NCI-H128 (cell line): ENCODE measurements at regions not wholly inside any gene's neighbourhood (a gene's known extent, or its start where the extent isn't known, plus 50 kb on each side); places are given as distances from the start of the nearest gene placed in this dataset.

Experiments used
- DNase-seq: peaks from one replicate; lab custom pipeline; 2025; ENCODE audit not compliant: unreplicated experiment; lab: John Stamatoyannopoulos, UW

DNA sequence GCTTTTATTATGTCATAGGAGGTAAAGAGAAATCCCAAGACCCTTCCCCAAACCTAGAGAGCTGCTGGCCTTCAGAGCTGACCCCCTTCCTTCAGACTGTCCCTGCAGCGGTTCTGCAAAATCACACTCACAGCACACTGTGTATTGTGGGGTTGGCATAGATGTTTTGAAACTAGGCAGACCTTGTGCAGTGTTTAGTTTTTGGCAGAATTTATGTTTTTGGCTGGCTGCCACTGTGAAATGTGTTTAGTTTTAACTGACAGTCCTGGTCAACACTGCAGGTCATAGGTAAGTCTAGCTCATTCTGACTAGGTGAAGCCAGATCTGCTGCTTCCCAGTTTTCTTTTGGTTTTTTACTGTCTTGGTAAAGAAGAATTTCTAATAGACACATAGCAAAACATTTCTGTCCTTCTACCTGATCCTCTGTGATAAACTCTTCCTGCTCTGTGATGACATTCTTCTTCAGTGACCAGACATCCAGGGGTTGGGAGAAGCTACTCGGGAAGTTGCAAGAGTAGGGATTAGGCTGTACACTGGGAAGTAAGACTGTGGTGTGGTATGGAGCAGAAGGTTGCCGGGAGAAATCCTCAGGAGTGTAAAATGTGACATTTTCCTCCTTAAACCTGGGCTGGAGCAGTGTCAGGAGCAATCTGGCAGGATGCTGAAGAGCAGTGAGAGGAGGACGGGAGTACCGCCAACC is 209.6 kb upstream of the MCTP2 start:
- DNase-seq = no peak

DNA sequence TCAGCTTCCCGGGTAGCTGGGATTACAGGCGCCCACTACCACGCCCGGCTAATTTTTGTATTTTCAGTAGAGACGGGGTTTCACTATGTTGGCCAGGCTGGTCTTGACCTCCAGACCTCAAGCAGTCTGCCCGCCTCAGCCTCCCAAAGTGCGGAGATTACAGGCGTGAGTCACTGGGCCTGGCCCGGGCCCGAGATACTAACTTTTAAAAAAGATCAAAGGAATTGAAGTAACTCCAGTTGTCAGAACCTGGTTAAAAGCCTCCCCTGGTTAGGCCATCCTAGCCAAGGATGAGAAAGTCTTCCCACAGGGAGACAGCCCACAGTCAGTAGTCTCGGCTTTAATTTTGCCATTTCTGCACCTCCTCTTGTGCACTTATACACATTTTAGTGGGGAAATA is 212.3 kb upstream of the MCTP2 start:
- DNase-seq = no peak

DNA sequence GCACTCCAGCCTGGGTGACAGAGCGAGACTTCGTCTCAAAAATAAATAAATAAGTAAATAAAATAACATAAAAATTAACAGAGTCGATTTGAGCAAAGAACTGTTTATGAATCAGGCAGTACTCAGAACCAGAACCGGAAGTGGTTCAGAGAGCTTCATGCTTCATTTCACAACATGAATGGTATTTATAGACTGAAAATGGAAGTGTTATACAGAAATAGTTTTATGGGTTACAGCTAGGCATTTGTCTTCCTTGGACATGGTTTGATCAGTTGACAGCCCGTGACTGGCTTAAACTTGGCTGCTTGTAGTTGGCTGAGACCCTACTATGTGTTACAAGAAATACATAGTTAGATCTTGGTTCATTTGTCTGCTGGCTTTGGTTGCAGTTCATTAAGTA is 216.0 kb upstream of the MCTP2 start:
- DNase-seq = no peak

DNA sequence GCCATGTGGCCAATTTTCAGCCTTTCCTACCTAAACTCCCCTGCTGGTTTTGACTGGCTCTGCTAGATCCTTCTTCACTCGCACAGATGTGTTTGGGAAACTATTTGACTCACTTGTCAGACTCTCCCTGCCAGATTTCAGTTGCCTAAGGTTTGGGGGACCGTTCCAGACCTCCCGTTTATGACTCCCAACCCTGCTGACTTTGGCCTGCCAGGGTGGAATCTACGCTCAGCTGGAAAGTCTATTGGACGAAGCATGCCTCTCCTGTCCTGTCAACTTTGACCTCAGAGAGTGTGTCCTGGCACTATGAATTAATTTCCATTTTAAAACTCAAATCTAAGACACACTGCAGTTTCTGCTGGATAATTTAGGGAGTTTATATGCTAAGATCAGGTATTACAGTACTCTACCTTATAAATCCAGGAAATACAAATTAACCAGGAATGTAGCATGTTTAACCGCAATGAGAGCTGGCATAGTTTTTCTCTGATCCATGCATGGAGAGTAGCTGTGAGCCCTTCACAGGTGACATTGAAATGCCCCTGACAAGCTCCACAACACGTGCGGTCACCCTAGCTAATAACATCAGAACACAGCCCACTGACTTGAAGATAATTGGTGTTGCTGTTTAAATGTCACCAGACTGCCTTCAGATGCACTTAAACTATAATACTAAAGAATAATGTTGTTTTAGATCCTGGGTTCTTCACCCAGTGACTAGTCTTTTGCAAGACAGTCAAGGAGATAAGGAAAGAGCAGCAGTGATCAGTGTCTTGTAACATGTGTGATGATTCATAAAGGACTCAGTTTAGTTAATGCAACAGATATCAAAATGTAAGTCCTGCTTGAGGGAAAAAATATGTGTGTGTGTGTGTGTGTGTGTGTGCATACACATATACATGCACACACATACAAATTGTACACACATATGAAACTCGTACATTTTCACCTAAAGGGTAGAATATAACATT is 223.0 kb upstream of the MCTP2 start:
- DNase-seq = no peak

DNA sequence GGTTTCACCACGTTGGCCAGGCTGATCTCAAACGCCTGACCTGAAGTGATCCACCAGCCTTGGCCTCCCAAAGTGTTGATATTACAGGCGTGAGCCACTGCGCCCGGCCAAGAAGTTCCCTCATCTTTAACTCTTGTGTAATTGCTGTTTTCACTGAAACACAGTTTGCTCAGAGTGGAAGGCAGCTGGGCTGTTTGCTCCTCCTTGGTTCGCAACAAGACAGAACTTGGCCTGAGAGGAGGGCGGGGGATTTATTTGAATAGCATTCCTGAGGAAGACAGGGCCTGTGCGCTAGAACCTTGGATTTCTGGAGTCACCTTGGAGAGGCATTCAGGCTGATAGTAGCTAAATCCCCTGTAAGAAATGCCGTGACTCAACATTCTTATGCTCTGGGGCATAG is 226.7 kb upstream of the MCTP2 start:
- DNase-seq = no peak

DNA sequence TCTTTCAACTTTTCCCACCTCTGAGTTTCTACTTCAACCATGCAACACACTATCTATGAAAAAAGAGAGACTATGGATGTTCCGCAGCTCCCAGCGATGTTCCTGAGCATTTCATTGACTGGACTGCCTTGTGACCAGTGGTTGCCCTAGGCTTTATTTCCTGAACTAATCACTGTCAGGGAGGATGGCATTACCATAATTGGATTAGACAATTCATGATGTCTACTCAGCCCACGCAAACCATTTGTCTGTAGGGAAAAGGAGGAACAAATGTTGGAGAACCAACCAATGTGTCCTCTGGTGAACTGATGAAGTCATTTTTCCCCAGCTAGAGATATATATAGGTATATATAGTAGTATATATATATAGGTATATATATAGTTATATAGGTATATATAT is 229.3 kb upstream of the MCTP2 start:
- no peak for DNase-seq

DNA sequence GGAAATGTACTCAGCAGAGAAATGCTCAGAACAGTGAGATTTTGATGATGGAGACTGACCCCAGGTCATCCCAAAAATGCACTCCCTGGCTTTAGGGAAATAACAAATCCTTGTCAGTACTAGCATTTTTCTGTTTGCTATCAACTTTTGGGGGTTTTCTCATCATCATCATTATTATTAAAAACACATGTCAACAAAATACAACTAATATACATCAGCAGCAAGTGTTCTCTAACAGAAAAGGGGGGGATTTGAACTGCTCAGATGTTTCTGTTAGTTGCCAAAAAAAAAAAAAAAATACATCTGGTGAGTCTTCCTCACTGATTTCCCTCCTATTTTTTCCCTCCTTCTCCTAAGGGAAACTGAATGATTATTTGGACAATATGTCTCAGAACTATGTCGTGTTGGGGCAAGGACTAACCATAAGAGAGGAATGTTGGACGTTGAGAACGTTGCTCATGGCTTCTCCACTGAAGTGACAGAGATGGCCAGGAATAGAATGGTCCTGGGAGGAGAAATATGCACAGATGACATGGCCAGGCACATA is 230.0 kb upstream of the MCTP2 start:
- DNase-seq = no peak

DNA sequence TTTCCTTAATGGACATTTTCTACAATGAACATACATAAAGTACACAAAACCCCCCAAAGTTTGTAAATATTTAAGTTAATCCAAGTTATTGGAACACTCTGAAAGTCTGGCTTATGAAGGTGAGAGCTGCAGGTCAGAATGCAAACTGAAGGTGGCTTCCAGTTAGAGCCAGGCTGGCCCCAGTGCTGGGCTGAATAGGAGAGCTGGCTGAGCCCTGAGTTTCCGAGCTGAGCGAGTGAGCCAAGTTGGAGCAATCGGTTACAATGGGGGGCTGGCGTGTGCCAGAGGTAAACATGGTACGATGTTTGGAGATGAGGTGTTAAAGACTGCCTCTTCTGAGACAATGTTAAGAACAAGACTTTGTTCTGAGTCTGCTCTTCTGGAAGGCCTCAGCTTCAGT is 230.8 kb upstream of the MCTP2 start:
- no peak for DNase-seq

DNA sequence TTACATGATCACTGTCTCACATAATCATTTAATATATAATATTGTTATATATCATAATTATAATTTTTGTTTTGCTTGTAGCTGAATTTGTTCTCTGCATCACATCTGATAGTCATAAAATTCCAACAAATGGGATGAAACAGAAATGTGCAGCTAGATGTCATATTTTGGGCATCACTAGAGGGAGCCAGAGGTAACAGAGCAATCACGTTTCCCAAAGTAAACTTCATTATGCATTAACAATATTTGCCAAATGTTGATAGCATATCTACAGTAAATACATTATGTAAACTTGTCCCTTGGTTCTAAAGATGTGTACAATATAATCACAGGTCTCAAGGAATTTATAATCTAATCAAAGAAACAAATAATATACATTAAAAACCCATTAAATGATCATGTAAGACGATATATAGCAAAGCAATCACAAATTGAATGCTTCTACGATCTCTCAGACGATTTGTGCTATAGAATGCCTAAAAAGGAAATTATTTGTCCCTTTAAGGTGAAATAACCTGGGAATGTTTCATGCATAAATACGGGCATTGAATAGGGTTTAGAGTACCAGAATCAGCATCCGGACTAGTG is 234.2 kb upstream of the MCTP2 start:
- no peak for DNase-seq

DNA sequence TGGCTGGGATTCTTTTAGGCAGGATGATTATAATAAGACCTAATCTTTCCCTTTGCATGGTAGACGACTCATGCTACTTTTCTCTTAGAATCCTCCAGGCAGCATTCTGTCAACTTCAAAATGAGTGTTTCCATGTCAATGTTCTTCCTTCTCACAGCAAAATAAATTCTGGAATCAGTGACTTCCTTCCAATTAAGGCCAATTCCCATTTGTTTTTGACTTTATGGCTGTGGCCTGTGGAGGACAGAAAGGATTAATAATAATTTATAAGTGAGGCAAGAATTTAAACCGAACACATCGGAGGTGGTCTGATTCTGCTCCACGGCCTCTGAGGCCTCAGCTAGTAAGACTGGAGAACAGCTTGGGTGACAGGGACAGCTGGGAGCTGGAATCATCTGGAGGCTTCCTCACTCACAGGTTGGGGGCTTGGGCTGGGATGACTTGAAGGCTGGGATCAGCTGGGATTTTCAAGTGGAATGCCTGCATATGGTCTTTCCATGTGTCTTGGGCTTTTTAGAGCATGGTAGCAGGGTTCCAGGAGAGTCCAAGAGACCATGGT is 241.8 kb upstream of the MCTP2 start:
- DNase-seq = no peak

DNA sequence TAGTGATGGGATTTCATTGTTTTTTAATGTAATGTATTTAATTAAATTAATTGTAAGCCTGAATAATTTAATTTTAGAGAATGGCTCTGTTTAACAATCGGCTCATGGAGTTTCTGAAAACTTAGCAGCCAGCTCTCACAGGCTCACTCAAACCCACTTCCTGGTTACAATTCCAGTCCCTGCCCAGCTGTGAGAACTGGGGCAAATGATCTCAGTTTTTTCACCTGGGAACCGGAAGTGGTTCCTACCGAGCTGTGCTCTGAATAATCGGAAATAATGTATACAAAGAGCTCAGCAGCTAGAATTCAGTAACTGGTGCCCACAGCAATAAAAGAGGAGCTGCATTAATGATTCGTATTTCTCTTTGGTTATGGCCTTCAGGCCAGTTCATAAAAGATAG is 244.3 kb upstream of the MCTP2 start:
- no peak for DNase-seq

DNA sequence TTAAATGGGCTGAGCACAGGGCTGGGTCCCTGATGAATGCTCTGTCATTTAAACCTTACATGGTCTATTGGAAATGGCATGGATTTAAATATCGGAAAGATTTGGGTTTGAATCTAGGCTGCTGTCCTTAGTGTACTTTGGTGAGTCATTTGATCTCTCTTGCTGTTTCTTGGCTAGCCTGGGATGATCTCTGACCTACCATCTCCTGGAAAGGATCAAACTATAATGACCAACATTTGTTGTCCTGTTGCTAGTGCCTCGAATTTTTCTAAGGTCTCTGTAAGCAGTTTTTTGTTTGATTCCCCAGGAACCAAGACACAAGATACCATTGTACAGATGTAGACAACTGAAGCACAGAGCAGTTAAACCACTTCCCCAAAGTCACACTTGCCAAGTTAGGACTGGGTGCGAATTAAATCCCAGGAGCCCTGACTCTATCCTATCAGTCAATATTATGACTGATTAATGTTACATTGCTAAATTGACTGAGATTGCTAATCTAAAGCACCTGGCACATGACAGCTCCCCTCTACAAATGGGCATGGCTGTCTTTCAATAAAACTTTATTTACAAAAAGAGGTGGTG is 244.9 kb upstream of the MCTP2 start:
- DNase-seq = no peak

DNA sequence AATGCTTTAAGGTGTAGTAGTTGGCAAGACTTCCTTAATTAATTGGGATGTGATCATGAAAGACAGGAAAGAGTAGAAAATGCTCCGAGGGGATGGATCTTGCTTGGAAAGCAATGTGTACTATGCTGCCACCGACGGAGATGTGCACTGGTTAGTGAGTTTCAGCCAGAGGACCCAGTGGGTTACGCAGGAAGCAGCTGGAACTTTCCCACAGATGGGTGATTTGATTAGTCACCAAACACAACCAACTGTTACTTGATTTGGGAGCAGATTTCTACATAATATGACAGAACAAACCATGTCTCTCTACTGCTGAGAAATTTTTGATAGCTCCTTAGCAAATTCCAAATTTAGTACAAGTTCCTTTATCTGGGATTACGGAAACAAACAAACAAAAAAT is 245.4 kb upstream of the MCTP2 start:
- no peak for DNase-seq

DNA sequence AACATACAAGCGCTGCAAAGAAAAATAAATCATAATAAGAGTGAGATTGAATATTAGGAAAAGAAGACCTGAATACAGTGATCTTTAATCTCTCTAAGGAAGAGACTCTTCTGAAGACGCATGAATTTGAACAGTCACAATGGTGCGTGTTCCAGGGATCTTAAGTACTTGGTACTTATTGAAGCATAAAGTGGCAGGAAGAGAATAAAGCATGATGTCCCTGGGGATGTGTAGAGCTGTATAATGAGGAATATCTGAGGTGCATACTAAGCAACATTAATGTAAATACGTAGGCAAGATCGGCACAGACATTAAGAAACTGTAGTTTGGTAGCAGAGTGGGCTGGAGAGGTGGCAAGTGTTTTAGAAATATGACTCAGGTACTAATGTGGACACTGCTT is 246.2 kb upstream of the MCTP2 start:
- DNase-seq = no peak

DNA sequence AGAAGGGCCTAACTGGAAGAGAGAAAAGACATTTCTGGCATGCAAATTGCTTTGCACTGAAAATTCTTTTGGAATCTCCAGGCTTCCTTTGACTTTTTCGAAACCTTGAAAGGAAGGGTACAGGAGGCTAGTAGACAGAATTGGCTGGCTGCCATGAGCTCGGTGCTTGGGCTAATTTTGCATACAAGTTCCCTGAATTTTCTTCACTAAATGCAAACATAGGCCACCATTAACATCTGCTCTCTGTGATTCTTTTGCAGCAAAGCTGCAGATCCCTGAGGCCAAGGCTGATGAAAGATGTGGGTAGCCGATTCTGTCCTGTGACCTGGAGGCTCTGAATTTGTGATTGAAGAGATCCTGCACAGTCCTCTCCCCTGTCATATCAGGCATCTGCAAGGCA is 247.8 kb upstream of the MCTP2 start:
- no peak for DNase-seq

DNA sequence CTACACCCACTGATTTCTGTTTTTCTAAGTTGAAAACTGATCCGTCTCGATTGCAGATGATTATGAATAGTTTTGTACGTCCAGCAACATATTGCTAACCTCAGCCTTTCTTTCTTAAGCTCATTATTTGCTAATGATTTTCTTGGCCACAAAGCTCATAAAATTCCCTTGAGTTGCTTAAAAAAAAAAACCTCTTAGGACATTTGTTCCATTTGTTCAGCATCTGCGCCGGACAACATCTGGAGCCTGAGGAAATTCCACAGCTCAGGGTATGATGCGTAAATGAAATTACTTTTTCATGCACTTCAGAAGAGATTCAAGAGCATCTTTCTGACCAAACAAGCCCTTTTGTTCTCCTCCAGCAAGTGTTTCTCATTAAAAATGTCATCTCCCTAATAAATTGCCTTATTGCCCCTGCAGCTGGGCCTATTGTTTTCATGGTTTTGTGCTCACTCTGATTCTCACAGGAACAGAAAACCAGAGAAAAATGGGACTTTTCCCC is 249.1 kb upstream of the MCTP2 start:
- DNase-seq = no peak

DNA sequence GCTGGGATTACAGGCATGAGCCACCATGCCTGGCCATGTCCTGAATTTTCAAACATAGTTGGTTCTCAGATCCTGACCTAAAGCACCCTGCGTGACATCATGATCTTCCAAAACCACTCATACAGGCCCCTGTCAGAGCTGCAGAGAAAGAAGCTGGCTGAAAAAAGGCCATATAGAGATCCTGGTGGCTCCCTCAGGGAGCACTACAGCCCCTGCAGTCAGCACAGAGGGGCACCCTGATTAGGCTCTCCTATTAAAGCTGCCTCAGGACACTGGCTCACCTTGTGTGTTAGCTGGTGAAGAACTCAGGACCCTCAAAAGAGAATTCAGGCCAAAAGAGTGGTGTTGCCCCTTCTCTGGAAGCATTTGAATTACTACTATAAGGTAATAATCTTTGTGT is 249.7 kb upstream of the MCTP2 start:
- no peak for DNase-seq

DNA sequence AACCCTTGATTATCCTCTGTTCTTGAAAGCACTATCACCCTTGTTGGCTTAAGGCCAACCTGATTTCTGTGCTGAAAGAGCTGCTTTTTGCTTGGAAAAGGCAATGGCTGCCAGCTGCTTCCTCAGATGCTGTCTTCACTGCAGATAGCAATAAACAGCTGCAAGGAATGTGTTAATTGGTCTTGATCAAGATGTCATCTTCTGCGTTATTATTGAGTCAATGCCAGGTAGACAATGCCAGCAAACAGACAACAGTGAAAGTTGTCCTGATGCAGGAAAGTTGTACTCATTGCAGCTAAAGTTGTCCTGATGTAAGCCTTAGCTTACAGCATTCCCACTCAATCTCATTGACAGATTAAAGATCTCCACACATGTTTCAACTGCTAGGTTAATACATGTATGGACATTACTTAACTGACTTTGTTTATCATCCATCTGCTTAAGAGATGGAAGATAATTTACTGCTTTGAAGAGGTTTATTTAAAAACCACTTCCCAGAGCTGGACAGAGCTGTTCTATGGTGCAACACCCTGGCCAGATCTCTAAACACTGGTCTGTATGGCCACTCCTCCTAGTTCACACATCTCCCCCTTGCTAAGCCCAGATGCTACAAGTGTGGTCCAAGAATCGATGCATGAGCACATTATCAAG is 251.0 kb upstream of the MCTP2 start:
- DNase-seq = no peak

DNA sequence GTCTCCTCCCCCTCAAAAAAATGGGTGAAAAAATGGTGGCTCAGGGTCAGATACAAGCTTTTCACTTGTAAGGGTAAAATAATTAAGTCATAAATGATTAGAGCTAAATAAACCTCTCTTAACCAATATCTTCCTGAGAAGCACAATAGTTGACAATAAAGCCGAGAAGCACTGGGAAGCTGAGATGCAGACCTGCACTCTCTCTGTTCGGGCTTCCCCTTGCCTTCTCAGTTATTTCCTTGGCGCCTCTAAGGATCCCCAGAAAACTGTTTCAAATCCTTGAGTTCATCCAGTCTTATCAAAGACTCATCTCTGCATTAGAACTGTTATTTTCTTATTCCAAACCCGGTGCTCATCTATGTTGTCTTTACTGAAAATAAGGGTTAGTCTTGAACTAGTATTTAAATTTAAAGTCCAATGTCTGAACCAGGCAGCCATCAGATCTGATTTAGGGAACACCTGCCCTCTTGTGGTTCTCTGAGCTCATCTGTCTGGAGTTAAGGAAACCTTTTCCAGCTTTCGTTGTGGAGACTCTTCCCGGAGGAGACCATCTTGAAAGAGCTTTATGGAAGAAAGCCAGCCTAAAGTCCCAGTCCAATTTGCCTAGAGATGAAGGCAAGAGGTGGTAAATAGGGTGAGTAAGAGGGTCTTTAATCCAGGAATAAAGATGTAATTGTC is 256.4 kb upstream of the MCTP2 start:
- no peak for DNase-seq

DNA sequence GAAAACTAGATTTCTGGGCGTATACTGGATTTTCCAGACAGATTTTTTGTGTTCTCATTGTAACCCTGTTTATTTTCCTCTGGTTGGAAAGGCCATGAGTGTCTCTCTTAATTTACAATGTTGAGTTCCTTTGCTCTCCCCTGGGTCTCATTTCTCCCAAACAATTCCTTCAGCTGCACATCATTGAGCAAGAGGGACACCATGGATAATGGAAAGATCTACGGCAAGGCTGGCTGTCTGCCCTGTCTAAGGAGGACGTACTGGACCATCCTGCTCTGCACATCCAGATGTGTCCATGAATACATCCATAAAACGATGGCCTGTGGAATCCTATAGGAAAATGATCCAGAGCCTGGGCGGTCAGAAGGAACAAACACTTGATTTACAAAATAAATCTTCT is 258.1 kb upstream of the MCTP2 start:
- no peak for DNase-seq
